SK-N-SH (cell line): ENCODE measurements at regions not wholly inside any gene's neighbourhood (a gene's known extent, or its start where the extent isn't known, plus 50 kb on each side); places are given as distances from the start of the nearest gene placed in this dataset.

ENCODE experiments used
- CTCF ChIA-PET: fragments of 300-600, 350-600 bp; formaldehyde crosslinking; extraction: SDS; loops from one replicate; lab custom pipeline; 2021; lab: Yijun Ruan, JAX
- POLR2A ChIA-PET: fragments of 350-600 bp; sonication (Branson Sonifier 250); formaldehyde crosslinking; extraction: SDS; loops from one replicate; lab custom pipeline; 2020; ENCODE audit warnings: antibody characterized with exemption, inconsistent platforms; lab: Yijun Ruan, JAX
- DNase-seq: peaks from one replicate; pipeline ENCODE4 v3.0.0; 2012
- H2AFZ ChIP-seq: fragments of 200-600 bp; sonication (generic); 2 replicates; pipeline ENCODE4 v1.8.1; 2016; ENCODE audit warnings: antibody characterized with exemption, mild to moderate bottlenecking, low read depth
- H3F3A ChIP-seq: fragments of 200-600 bp; sonication (generic); replicated peaks from 2 replicates; pipeline ENCODE3; 2016; ENCODE audit warnings: antibody characterized with exemption, mild to moderate bottlenecking; ENCODE audit not compliant: insufficient read depth
- H3K27ac ChIP-seq, 2 experiments: fragments of 200-500 bp in 1 of 2; fragments of 200-600 bp in 1 of 2; sonication (Bioruptor generic) in 1 of 2; sonication (generic), shearing (Covaris generic) in 1 of 2; 2 replicates each; pipeline versions ENCODE4 v1.5.1 to v1.6.1; 2014 to 2016; ENCODE audit warnings: low read depth in 2 of 2, inconsistent platforms in 1 of 2, low read length in 1 of 2, mild to moderate bottlenecking in 1 of 2, mixed read lengths in 1 of 2
- H3K27me3 ChIP-seq: fragments of 200-600 bp; sonication (generic), shearing (Covaris generic); 2 replicates; pipeline ENCODE4 v1.6.1; 2016; ENCODE audit warnings: mixed run types; ENCODE audit not compliant: insufficient read depth
- H3K36me3 ChIP-seq, 2 experiments: fragments of 200-500 bp in 1 of 2; fragments of 200-600 bp in 1 of 2; sonication (Bioruptor generic) in 1 of 2; sonication (generic) in 1 of 2; replicated peaks in 1 of 2; 2 replicates each; pipeline versions ENCODE3 to v1.5.1; 2014 to 2016; ENCODE audit warnings: low read length in 1 of 2, mild to moderate bottlenecking in 1 of 2; ENCODE audit not compliant: insufficient read depth in 2 of 2, control insufficient read depth in 1 of 2
- H3K4me1 ChIP-seq, 2 experiments: fragments of 200-500 bp in 1 of 2; fragments of 200-600 bp in 1 of 2; sonication (Bioruptor generic) in 1 of 2; sonication (generic), shearing (Covaris generic) in 1 of 2; 2 replicates each; pipeline versions ENCODE4 v1.5.1 to v1.6.1; 2014 to 2016; ENCODE audit warnings: low read depth in 1 of 2, low read length in 1 of 2, mixed run types in 1 of 2; ENCODE audit not compliant: insufficient read depth in 2 of 2, control insufficient read depth in 1 of 2
- H3K4me2 ChIP-seq: fragments of 200-600 bp; sonication (generic), shearing (Covaris generic); 2 replicates; pipeline ENCODE4 v1.6.1; 2017; ENCODE audit warnings: mixed run types
- H3K4me3 ChIP-seq, 2 experiments: fragments of 200-500 bp in 1 of 2; fragments of 200-600 bp in 1 of 2; sonication (Bioruptor generic) in 1 of 2; sonication (generic), shearing (Covaris generic) in 1 of 2; 2 replicates each; pipeline versions ENCODE4 v1.5.1 to v1.8.1; 2014 to 2016; ENCODE audit warnings: low read depth in 2 of 2, inconsistent platforms in 1 of 2, low read length in 1 of 2, mild to moderate bottlenecking in 1 of 2, mixed read lengths in 1 of 2, moderate library complexity in 1 of 2
- H3K79me2 ChIP-seq: fragments of 200-600 bp; sonication (generic); 2 replicates; pipeline ENCODE4 v1.8.1; 2017; ENCODE audit warnings: mild to moderate bottlenecking; ENCODE audit not compliant: insufficient read depth
- H3K9ac ChIP-seq: fragments of 200-600 bp; sonication (generic); 2 replicates; pipeline ENCODE4 v1.6.1; 2017; ENCODE audit warnings: mixed run types
- H3K9me2 ChIP-seq: fragments of 200-600 bp; sonication (generic); 2 replicates; pipeline ENCODE4 v1.6.1; 2017; ENCODE audit warnings: mixed run types
- H3K9me3 ChIP-seq: fragments of 200-600 bp; sonication (generic); 2 replicates; pipeline ENCODE4 v1.6.1; 2017; ENCODE audit warnings: mixed run types, mild to moderate bottlenecking, moderate library complexity
- H4K20me1 ChIP-seq: fragments of 200-600 bp; sonication (generic); 2 replicates; pipeline ENCODE4 v1.6.1; 2017; ENCODE audit warnings: mild to moderate bottlenecking, mixed run types; ENCODE audit not compliant: insufficient read depth
- CHD2 ChIP-seq: fragments of 150-350 bp; IDR thresholded peaks from 2 replicates; pipeline ENCODE4 v1.6.1; 2018; ENCODE audit warnings: low read length; ENCODE audit not compliant: partially characterized antibody
- FOSL2 ChIP-seq: IDR thresholded peaks from 2 replicates; pipeline ENCODE4 v1.4.0; 2012; ENCODE audit warnings: low read depth, mild to moderate bottlenecking, moderate library complexity, borderline replicate concordance
- FOXJ3 ChIP-seq: sonication (generic); formaldehyde crosslinking; IDR thresholded peaks from 2 replicates; pipeline ENCODE4 v1.5.1; 2020; ENCODE audit warnings: mild to moderate bottlenecking, missing genetic modification reagents
- GABPA ChIP-seq: IDR thresholded peaks from 2 replicates; pipeline ENCODE4 v1.4.0; 2012; ENCODE audit warnings: low read depth, mild to moderate bottlenecking
- GATA2 ChIP-seq: sonication (generic); formaldehyde crosslinking; IDR thresholded peaks from 2 replicates; pipeline ENCODE4 v1.5.0; 2020; ENCODE audit warnings: mild to moderate bottlenecking, missing genetic modification reagents
- MEF2A ChIP-seq: IDR thresholded peaks from 2 replicates; pipeline ENCODE4 v1.4.0; 2012; ENCODE audit warnings: low read depth, borderline replicate concordance
- NFIC ChIP-seq: IDR thresholded peaks from 2 replicates; pipeline ENCODE4 v1.4.0; 2012; ENCODE audit warnings: borderline replicate concordance
- POLR2AphosphoS5 ChIP-seq: IDR thresholded peaks from 2 replicates; pipeline ENCODE4 v1.6.1; 2012; ENCODE audit warnings: low read depth, low read length
- RFX5 ChIP-seq: IDR thresholded peaks from 2 replicates; pipeline ENCODE4 v1.6.1; 2012; ENCODE audit warnings: mild to moderate bottlenecking, improper control_type of control experiment, low read length
- RXRA ChIP-seq: IDR thresholded peaks from 2 replicates; pipeline ENCODE4 v1.4.0; 2012; ENCODE audit warnings: low read depth, mild to moderate bottlenecking, borderline replicate concordance
- TAF1 ChIP-seq: IDR thresholded peaks from 2 replicates; pipeline ENCODE4 v1.6.1; 2012; ENCODE audit warnings: low read depth, mild to moderate bottlenecking, low read length, moderate library complexity, borderline replicate concordance
- TCF12 ChIP-seq: IDR thresholded peaks from 2 replicates; pipeline ENCODE4 v1.4.0; 2012
- TEAD4 ChIP-seq: IDR thresholded peaks from 2 replicates; pipeline ENCODE4 v1.4.0; 2012; ENCODE audit warnings: mild to moderate bottlenecking, borderline replicate concordance; ENCODE audit not compliant: insufficient read depth
- WGBS: methylation state at CpG from one replicate; pipeline ENCODE4 v1.1.6; 2017; ENCODE audit warnings: low lambda C conversion rate; 5-methylcytosine and 5-hydroxymethylcytosine counted together
- TF ChIP-seq, protein P1 (sequence below): IDR thresholded peaks from 2 replicates; pipeline ENCODE4 v1.4.0; 2012; ENCODE audit warnings: low read depth, borderline replicate concordance
- TF ChIP-seq, protein P2 (sequence below): fragments of 200-600 bp; sonication (generic); IDR thresholded peaks from 2 replicates; pipeline ENCODE4 v1.6.1; 2017; ENCODE audit warnings: antibody characterized with exemption, mild to moderate bottlenecking, moderate library complexity
- TF ChIP-seq, protein P3 (sequence below): fragments of 150-350 bp; IDR thresholded peaks from 2 replicates; pipeline ENCODE4 v1.6.1; 2017; ENCODE audit warnings: antibody characterized with exemption, low read length, low read depth, borderline replicate concordance
- TF ChIP-seq, protein P4 (sequence below): IDR thresholded peaks from 2 replicates; pipeline ENCODE4 v1.4.0; 2012; ENCODE audit warnings: low read depth, borderline replicate concordance
- TF ChIP-seq, protein P5 (sequence below): fragments of 150-350 bp; IDR thresholded peaks from 2 replicates; pipeline ENCODE4 v1.6.1; 2016; ENCODE audit warnings: mild to moderate bottlenecking, low read depth, low read length

DNA sequence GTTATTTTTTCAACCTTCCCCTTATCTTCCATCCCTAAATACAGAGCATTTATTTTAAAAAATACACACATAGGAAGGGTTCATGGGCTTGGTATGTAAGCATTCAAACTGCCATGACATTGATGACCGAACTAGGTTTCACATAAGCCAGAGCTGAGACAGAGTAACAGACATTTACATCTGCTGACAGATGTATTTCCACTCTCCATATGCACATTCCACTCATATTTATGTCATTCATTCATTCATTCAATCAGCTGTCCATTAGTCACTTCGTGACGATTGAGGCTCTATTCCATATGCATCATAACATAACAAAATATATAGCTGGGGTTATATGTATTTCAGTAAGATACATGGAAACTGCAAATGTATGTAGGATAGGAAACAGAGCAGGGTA is 145.5 kb upstream of the OTX2 start:
- ChIA-PET POLR2A (no interaction called here), CTCF (no interaction called here)
- H4K20me1 ChIP-seq, result no peaks in the 10 kb centered on the region
- TF ChIP-seq, protein P1, sequence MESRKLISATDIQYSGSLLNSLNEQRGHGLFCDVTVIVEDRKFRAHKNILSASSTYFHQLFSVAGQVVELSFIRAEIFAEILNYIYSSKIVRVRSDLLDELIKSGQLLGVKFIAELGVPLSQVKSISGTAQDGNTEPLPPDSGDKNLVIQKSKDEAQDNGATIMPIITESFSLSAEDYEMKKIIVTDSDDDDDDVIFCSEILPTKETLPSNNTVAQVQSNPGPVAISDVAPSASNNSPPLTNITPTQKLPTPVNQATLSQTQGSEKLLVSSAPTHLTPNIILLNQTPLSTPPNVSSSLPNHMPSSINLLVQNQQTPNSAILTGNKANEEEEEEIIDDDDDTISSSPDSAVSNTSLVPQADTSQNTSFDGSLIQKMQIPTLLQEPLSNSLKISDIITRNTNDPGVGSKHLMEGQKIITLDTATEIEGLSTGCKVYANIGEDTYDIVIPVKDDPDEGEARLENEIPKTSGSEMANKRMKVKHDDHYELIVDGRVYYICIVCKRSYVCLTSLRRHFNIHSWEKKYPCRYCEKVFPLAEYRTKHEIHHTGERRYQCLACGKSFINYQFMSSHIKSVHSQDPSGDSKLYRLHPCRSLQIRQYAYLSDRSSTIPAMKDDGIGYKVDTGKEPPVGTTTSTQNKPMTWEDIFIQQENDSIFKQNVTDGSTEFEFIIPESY, result no peak
- TF ChIP-seq TCF12, result no peak
- no peak for TF ChIP-seq RXRA
- H3K79me2 ChIP-seq, result no peaks in the 10 kb centered on the region
- H3K4me2 ChIP-seq, result no peak overlapping the region
- no peaks in the 10 kb centered on the region for H3K4me1 ChIP-seq
- H3K36me3 ChIP-seq, result no peaks in the 10 kb centered on the region
- DNase-seq, result no peak
- H3K9me3 ChIP-seq, result no peaks in the 10 kb centered on the region
- no peaks in the 10 kb centered on the region for H3K9me2 ChIP-seq
- H3K27ac ChIP-seq, result no peak overlapping the region
- H3K27me3 ChIP-seq, result no peaks in the 10 kb centered on the region
- H3K4me3 ChIP-seq, result no peak overlapping the region
- WGBS, result 49% methylated on average over 3 of the region's 3 CpGs
- H2AFZ ChIP-seq, result no peak overlapping the region
- H3F3A ChIP-seq, result no peaks in the 10 kb centered on the region
- H3K9ac ChIP-seq, result no peak overlapping the region

DNA sequence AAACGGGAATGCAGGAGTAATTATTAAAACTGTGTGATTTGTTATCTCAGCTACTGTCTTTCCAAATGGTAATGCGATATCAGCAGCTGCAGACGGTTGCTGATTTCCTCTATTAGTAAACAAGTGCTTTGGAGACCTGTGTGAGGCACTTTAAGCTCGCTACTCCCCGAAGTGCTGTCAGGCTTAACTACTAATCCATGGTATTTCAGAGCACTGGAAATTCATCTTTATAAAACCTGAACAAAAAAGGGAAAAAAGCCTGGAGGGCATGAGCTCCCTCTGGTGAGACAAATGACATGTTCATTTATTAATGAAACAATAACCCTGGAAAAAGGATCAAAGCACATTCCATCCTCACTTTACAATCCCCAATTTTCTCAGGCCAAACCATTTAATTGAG is 143.6 kb upstream of the OTX2 start:
- H3K4me1 ChIP-seq, result no peaks in the 10 kb centered on the region
- no peak for DNase-seq
- no peaks in the 10 kb centered on the region for H3F3A ChIP-seq
- H4K20me1 ChIP-seq, result no peaks in the 10 kb centered on the region
- H3K36me3 ChIP-seq, result no peaks in the 10 kb centered on the region
- CTCF ChIA-PET, result interaction anchor here (1.1 kb wide), 1 partner anchor 363 kb away, joined by 3 read pairs; no protein-coding TSS in a partner anchor
- POLR2A ChIA-PET, result no interaction called here
- H3K9me2 ChIP-seq, result no peaks in the 10 kb centered on the region
- no peaks in the 10 kb centered on the region for H3K79me2 ChIP-seq
- H3K27me3 ChIP-seq, result no peaks in the 10 kb centered on the region
- no peaks in the 10 kb centered on the region for H3K9me3 ChIP-seq
- 22% methylated on average over 5 of the region's 5 CpGs for WGBS
- H3K4me2 ChIP-seq, result no peak overlapping the region
- no peak overlapping the region for H3K9ac ChIP-seq
- TF ChIP-seq MEF2A, result no peak
- TF ChIP-seq FOXJ3 (CRISPR knock-in tag), result no peak
- TF ChIP-seq, protein P2, sequence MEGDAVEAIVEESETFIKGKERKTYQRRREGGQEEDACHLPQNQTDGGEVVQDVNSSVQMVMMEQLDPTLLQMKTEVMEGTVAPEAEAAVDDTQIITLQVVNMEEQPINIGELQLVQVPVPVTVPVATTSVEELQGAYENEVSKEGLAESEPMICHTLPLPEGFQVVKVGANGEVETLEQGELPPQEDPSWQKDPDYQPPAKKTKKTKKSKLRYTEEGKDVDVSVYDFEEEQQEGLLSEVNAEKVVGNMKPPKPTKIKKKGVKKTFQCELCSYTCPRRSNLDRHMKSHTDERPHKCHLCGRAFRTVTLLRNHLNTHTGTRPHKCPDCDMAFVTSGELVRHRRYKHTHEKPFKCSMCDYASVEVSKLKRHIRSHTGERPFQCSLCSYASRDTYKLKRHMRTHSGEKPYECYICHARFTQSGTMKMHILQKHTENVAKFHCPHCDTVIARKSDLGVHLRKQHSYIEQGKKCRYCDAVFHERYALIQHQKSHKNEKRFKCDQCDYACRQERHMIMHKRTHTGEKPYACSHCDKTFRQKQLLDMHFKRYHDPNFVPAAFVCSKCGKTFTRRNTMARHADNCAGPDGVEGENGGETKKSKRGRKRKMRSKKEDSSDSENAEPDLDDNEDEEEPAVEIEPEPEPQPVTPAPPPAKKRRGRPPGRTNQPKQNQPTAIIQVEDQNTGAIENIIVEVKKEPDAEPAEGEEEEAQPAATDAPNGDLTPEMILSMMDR, result no peak
- no peak for TF ChIP-seq RXRA
- TF ChIP-seq RFX5, result no peak
- TF ChIP-seq, protein P3, sequence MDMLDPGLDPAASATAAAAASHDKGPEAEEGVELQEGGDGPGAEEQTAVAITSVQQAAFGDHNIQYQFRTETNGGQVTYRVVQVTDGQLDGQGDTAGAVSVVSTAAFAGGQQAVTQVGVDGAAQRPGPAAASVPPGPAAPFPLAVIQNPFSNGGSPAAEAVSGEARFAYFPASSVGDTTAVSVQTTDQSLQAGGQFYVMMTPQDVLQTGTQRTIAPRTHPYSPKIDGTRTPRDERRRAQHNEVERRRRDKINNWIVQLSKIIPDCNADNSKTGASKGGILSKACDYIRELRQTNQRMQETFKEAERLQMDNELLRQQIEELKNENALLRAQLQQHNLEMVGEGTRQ, result no peak
- TF ChIP-seq CHD2, result no peak
- TF ChIP-seq NFIC, result no peak
- TF ChIP-seq GABPA, result no peak
- TF ChIP-seq, protein P4, sequence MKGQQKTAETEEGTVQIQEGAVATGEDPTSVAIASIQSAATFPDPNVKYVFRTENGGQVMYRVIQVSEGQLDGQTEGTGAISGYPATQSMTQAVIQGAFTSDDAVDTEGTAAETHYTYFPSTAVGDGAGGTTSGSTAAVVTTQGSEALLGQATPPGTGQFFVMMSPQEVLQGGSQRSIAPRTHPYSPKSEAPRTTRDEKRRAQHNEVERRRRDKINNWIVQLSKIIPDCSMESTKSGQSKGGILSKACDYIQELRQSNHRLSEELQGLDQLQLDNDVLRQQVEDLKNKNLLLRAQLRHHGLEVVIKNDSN, result no peak
- no peak for TF ChIP-seq FOSL2
- TF ChIP-seq TEAD4, result no peak
- TF ChIP-seq POLR2AphosphoS5, result no peak
- no peak for TF ChIP-seq TAF1
- TF ChIP-seq GATA2 (CRISPR knock-in tag), result no peak
- TF ChIP-seq, protein P5, sequence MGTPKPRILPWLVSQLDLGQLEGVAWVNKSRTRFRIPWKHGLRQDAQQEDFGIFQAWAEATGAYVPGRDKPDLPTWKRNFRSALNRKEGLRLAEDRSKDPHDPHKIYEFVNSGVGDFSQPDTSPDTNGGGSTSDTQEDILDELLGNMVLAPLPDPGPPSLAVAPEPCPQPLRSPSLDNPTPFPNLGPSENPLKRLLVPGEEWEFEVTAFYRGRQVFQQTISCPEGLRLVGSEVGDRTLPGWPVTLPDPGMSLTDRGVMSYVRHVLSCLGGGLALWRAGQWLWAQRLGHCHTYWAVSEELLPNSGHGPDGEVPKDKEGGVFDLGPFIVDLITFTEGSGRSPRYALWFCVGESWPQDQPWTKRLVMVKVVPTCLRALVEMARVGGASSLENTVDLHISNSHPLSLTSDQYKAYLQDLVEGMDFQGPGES, result no peak
- H3K27ac ChIP-seq, result no peak overlapping the region
- no peak overlapping the region for H2AFZ ChIP-seq
- no peak overlapping the region for H3K4me3 ChIP-seq
